ENCODE measurements at regions not wholly inside any gene's neighbourhood (a gene's known extent, or its start where the extent isn't known, plus 50 kb on each side); places are given as distances from the start of the nearest gene placed in this dataset.
A peak's percentile ranks its signal among the peaks of the same experiment; 100 is the strongest.
"Not testable (repeated sequence)": the region's sequence is repeated elsewhere in the genome, so short reads cannot be mapped to it uniquely, and the experiment has no call there.

GRCh38 chr6:139999661-140000060 lies 625.2 kb upstream of the CITED2 start:
- FAIRE-seq = not testable (repeated sequence)

- not testable (repeated sequence) for FAIRE-seq
These were observed 624.0 kb upstream of the CITED2 start for GRCh38 chr6:139998478-139998877.

GRCh38 chr6:139996253-139996834 lies 621.9 kb upstream of the CITED2 start:
- FAIRE-seq = no peak

- no peak for FAIRE-seq
These were observed 620.5 kb upstream of the CITED2 start for GRCh38 chr6:139994998-139995397.

GRCh38 chr6:139990856-139991465 lies 616.5 kb upstream of the CITED2 start:
- FAIRE-seq = no peak

- FAIRE-seq = no peak
These were observed 615.7 kb upstream of the CITED2 start for GRCh38 chr6:139990026-139990686.

GRCh38 chr6:139988685-139989084 lies 614.2 kb upstream of the CITED2 start:
- FAIRE-seq = no peak

GRCh38 chr6:139987091-139987490 lies 612.6 kb upstream of the CITED2 start:
- no peak for FAIRE-seq

- no peak for FAIRE-seq
These were observed 610.9 kb upstream of the CITED2 start for GRCh38 chr6:139985236-139985815.

GRCh38 chr6:139984317-139984716 lies 609.9 kb upstream of the CITED2 start:
- no peak for FAIRE-seq

GRCh38 chr6:139983555-139984276 lies 609.3 kb upstream of the CITED2 start:
- no peak for FAIRE-seq

GRCh38 chr6:139982652-139983295 lies 608.3 kb upstream of the CITED2 start:
- FAIRE-seq = peak; percentile 67

- FAIRE-seq = no peak
These were observed 607.7 kb upstream of the CITED2 start for GRCh38 chr6:139982195-139982594.

GRCh38 chr6:139981768-139982181 lies 607.3 kb upstream of the CITED2 start:
- FAIRE-seq = no peak

GRCh38 chr6:139981066-139981624 lies 606.7 kb upstream of the CITED2 start:
- no peak for FAIRE-seq

- not testable (repeated sequence) for FAIRE-seq
These were observed 606.2 kb upstream of the CITED2 start for GRCh38 chr6:139980631-139981030.

GRCh38 chr6:139979021-139979725 lies 604.7 kb upstream of the CITED2 start:
- FAIRE-seq = peak; percentile 43

- FAIRE-seq = no peak
These were observed 603.5 kb upstream of the CITED2 start for GRCh38 chr6:139977887-139978332.

GRCh38 chr6:139973669-139974344 lies 599.4 kb upstream of the CITED2 start:
- FAIRE-seq = no peak

GRCh38 chr6:139972116-139972515 lies 597.7 kb upstream of the CITED2 start:
- no peak for FAIRE-seq

- no peak for FAIRE-seq
These were observed 596.1 kb upstream of the CITED2 start for GRCh38 chr6:139970591-139970991.
